Activated naive CD4-positive, alpha-beta T cell (primary cell): ENCODE measurements at regions not wholly inside any gene's neighbourhood (a gene's known extent, or its start where the extent isn't known, plus 50 kb on each side); places are given as distances from the start of the nearest gene placed in this dataset.
"Not testable (repeated sequence)": the region's sequence is repeated elsewhere in the genome, so short reads cannot be mapped to it uniquely, and the experiment has no call there.

Source experiments
- DNase-seq, 4 experiments: peaks; one replicate each; lab custom pipeline; 2025; lab: John Stamatoyannopoulos, UW

GRCh38 chrX:8105531-8105930, 65.5 kb downstream of the VCX2 start:
- no peak for DNase-seq

DNA sequence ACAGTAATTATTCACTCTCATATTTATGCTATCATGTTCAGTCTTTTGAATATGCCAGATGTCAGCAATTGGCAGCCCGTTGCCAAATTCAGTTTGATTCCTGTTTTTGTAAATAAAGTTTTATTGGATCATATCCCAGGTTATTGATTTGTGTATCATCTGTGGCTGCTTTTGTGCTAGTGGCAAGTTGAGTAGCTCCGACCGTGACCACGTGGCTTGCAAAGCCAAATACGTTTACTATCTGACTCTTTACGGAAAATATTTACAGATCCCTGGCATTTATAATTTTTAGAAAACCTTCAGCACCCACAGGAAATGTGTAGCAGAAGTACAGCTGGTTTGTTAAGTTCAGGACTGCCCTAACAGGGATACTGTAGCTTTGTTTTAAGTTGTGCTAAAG, 67.4 kb downstream of the VCX2 start:
- DNase-seq, result no peak

GRCh38 chrX:8091510-8091909, 79.6 kb downstream of the VCX2 start:
- no peak for DNase-seq

GRCh38 chrX:8090906-8091305, 80.2 kb downstream of the VCX2 start:
- DNase-seq, result no peak

DNA sequence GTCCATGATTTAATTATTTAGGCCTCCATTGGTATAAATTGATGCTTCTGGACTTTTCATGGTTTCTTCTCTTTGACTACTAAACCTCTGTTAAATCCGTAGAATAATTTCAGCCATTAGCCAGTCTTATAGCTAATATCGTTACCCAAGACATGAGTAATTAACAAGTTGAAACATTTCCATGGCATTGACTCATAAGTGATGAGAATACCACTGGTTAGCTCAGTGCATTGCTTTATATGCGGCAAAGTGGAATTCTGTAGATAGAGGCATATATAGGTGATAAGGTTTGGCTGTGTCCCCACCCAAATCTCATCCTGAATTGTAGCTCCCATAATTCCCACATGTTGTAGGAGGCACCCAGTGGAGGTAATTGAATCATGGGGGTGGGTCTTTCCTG, 80.6 kb downstream of the VCX2 start:
- DNase-seq, result no peak

DNA sequence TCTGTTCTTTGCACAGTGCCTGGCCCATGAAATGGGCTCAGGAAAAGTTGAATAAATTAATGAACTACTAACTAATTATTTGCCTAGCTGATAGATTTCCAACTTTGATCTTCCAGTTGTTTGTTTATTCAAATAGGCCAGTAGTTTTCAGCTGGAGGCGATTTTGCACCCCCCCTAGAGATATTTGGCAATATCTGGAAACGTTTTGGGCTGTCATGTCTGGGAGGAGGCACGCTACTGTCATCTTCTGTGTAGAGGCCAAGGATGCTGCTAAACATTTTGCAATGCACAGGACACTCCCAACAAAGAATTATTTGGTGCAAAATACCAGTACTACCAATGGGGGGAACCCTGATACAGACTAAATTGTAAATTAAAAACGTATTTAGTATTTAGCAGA, 81.9 kb downstream of the VCX2 start:
- DNase-seq, result no peak

DNA sequence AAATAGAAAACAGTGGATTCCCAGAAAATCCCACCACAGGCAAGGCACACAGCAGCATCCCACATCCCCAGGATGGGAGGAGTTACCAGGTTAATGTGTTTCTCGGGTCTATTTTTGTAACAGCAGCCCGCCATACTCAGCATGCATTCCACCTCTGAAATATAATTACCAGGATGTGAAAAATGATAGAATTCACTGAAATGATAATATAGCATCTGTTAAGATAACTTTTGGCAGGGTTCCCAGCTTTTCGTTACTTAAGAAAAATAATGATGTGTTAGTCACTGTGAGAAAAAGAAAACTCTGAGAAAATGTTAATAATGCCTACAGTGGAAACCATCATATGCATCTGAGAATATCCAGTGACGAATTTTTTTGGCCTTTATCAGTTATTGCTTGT, 87.1 kb downstream of the VCX2 start:
- no peak for DNase-seq

DNA sequence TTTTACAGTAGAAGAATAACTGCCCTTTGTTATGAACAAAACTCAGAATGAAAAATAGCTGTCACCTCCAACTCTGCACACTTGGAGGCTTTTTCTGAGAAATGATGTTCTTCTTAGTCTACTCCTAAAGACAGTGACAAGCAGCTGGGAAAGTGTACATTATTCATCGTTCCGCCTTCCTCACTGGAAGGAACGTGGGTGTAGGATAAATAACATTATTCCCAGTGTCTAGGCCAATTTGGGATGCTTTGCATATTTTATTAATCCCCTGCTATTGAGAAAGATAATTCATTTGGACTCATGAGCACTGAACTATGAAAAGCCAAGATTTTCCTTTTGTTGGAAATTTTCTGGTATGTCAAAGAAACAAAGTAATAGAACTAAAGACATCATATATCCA, 87.8 kb downstream of the VCX2 start:
- no peak for DNase-seq

- DNase-seq, result no peak
Observed at GRCh38 chrX:8075636-8076035, 95.4 kb downstream of the VCX2 start.

GRCh38 chrX:8067754-8068462, 103.2 kb downstream of the VCX2 start:
- no peak for DNase-seq

GRCh38 chrX:8052909-8053308, 118.2 kb downstream of the VCX2 start:
- DNase-seq, result no peak

- no peak for DNase-seq
Observed at GRCh38 chrX:8049827-8050226, 121.2 kb downstream of the VCX2 start.

DNA sequence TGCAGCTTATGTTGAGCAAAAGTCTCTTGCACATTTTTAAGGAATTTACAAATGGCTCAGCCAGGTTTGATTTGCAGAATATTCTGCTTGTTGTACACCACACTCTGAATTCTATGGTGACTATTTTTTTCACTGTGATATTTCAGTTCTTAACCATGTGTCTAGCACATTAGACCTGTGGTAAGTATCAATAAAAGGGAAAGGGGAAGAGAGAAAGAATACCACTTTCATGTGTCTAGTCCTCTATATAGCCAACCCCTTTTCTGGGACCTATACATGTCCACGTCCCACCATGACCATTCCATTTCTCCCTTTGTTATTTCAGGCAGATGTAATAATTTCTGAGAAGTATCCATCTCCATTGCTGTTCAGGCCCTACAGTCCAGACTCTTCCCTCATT, 121.3 kb upstream of the PNPLA4 start:
- no peak for DNase-seq

DNA sequence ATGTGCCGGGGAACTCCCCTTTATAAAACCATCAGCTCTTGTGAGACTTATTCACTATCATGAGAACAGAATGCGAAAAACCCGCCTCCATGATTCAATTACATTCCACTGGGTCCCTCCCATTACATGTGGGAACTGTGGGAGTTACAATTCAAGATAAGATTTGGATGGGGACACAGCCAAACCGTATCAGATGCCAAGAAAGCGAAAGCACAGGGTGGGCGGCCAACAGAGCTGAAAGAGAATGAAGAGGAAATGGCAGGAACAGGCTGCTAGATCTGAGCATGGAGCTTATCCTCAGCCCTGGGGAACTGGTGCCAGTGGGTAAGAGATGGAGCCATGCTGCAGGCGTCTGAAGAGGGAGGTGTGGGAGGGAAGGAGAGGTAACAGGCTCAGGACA, 117.7 kb upstream of the PNPLA4 start:
- DNase-seq, result no peak

DNA sequence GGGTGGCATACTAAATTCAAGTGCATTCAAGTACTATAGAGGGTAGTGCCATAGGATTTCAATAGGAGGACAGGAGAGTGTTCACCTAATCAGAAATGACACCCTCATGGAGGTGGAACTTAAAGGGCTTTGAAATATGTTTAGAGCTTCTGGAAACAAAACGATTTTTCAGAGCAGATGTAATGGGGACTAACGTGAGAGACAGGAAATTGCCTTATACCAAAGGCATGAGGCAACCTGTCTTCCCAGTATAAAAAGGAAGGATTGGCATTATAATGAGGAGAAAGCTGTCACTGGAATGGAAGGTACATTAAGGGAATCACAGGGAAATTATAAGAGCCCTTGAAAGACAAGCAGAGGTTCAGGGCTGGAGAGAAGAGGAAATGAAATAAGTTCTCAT, 116.3 kb upstream of the PNPLA4 start:
- DNase-seq, result no peak

DNA sequence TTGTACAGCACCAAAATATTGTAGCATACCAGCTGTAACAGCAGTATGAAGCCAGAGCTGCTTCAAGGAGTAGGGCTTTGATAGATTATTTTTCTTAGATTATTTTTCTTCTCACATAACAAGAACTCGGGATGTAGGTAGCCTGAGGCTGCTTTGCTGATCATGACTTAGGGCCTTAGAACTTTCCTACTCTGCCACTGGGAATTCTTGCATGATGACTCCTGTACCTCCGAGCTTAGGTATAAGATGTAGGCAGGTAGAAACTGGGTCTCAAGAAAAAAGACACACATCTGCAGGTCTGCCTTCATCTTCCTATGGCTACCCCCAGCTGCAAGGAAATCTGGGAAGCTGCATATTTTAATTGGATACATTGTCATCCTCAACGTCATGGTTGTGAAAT, 115.9 kb upstream of the PNPLA4 start:
- no peak for DNase-seq

GRCh38 chrX:8042304-8042703, 115.1 kb upstream of the PNPLA4 start:
- no peak for DNase-seq

GRCh38 chrX:8039711-8040110, 112.5 kb upstream of the PNPLA4 start:
- DNase-seq, result not testable (repeated sequence)

DNA sequence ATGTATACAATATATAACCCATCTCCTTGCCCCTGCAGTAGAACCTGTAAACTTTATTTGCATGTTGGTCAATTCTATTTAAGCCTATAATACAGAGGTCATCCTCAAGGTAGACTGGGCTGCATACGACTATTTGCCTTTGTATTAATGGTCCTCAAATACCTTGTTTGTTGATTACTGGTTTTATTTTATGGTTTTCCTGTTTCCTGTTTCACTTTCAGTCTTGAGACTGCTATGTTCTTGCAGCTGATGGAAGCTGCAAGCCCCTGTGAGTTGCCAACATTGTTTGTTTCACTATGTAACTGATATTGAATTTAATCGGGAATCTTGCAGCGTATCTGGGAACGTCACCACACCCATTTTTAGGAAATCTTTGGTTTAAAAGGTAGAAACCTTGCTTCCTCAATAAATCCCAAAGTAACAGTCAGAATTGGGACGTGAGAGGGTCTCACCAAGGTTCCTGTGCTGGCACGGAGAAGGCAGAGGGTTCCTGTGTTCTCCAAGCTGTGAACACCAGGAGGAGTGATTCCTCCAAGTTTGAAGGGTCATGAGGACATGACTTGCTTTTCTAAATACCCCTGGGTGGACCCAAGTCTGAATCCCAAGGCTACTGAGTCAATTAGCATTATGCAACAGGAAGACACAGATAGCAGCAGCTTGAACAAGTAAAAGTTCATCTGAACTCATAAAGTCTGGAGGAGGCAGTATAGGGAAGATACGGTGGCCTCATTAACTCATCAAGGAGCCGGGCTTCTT, 110.6 kb upstream of the PNPLA4 start:
- DNase-seq, result no peak

DNA sequence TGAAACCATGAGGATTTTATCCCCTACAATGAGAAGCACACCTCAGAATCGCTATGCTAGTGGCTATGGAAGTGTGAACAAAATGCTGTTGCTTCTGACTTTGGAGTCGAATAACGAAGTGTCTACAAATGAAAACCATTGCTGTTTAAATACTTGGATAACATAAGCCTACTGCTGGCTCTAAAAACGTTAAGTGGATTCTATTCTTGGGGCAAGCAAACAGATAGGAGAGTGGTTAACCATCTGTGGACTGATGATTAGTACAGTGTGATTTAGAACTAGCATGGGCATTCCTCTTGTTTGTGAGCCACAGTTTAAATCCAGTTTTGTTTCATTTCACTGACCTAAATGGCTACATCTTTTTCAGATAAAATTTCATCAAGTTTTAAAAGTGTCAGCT, 109.7 kb upstream of the PNPLA4 start:
- DNase-seq, result no peak

DNA sequence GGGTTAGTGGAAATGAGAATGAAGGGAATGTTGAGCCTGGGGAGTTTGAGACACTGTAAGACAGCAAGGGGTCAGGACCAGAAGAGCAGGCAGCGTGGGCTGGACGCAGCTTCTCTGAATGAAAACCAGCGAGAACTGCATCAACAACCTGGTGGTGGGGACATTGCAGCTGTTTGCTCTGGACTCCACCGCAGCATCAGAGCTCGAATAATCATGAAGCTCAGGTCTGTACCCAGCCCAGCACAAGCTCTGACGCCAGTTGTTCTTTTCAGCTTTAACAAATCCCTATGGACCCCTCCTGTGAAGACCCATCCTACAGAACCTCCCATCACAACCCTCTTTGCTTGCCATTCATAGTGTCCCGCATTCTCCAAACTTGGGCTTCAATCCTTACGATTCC, 106.8 kb upstream of the PNPLA4 start:
- no peak for DNase-seq

GRCh38 chrX:8033175-8033574, 106.0 kb upstream of the PNPLA4 start:
- DNase-seq, result no peak

DNA sequence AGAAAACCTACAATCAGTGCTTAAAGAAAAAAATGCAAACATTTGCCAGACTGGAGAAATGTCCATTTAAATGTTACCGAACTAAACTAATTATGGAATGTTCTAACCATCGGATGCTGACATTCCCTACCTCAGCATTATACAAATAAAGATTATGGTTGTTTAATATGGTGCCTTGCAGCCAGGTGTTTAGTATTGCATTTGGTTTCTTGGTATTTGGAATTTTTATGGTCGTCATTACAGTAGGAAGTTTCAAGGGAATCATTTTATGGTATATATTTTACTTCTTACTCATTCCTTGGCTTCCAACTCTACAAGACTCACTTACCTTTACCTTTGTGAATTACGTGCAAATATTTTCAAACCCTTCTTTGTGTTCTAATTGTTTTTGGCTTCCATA, 103.1 kb upstream of the PNPLA4 start:
- no peak for DNase-seq

GRCh38 chrX:8027827-8028226, 100.6 kb upstream of the PNPLA4 start:
- no peak for DNase-seq
